ENCODE measurements at regions not wholly inside any gene's neighbourhood (a gene's known extent, or its start where the extent isn't known, plus 50 kb on each side); places are given as distances from the start of the nearest gene placed in this dataset.

- TF ChIP-seq POLR2A (IDR thresholded peaks at IDR 0.05; ENCODE audit: low read length) (no peak), GATA1 (IDR thresholded peaks at IDR 0.05; ENCODE audit: low read depth, low read length) (no peak)
Measured at GRCh38 chr16:13325396-13325795, 424.0 kb downstream of the SHISA9 start.

All from erythroblast (primary cell).